ENCODE measurements at regions not wholly inside any gene's neighbourhood (a gene's known extent, or its start where the extent isn't known, plus 50 kb on each side); places are given as distances from the start of the nearest gene placed in this dataset.

GRCh38 chr15:70525551-70525950 lies 237.8 kb downstream of the UACA start:
- no peak overlapping the region for H3K27ac ChIP-seq
- TF ChIP-seq CTCF (IDR thresholded peaks at IDR 0.05), result no peak
- no peak overlapping the region for H3K4me3 ChIP-seq
- DNase-seq (ENCODE audit: low spot score), result peak; percentile 21

GRCh38 chr15:70524470-70524869 lies 238.9 kb downstream of the UACA start:
- no peak for TF ChIP-seq CTCF (IDR thresholded peaks at IDR 0.05)
- no peak for DNase-seq (ENCODE audit: low spot score)
- no peak overlapping the region for H3K4me3 ChIP-seq
- H3K27ac ChIP-seq, result no peak overlapping the region

GRCh38 chr15:70523616-70524015 lies 239.7 kb downstream of the UACA start:
- DNase-seq (ENCODE audit: low spot score), result peak; percentile 29
- Histone ChIP-seq H3K4me3 (no peak overlapping the region), H3K27ac (no peak overlapping the region)
- TF ChIP-seq CTCF (IDR thresholded peaks at IDR 0.05), result no peak

- no peak for TF ChIP-seq CTCF (IDR thresholded peaks at IDR 0.05)
- DNase-seq (ENCODE audit: low spot score), result peak; percentile 8
- Histone ChIP-seq H3K27ac (no peak overlapping the region), H3K4me3 (no peak overlapping the region)
Observed at GRCh38 chr15:70523192-70523591, 240.2 kb downstream of the UACA start.

- peak; percentile 24 for DNase-seq (ENCODE audit: low spot score)
- no peak overlapping the region for H3K27ac ChIP-seq
- no peak overlapping the region for H3K4me3 ChIP-seq
- no peak for TF ChIP-seq CTCF (IDR thresholded peaks at IDR 0.05)
Observed at GRCh38 chr15:70522323-70522966, 240.9 kb downstream of the UACA start.

- peak; percentile 45 for DNase-seq (ENCODE audit: low spot score)
- no peak overlapping the region for H3K4me3 ChIP-seq
- TF ChIP-seq CTCF (IDR thresholded peaks at IDR 0.05), result no peak
- H3K27ac ChIP-seq, result no peak overlapping the region
Observed at GRCh38 chr15:70521576-70522322, 241.6 kb downstream of the UACA start.

- DNase-seq (ENCODE audit: low spot score), result no peak
- Histone ChIP-seq H3K27ac (no peak overlapping the region), H3K4me3 (no peak overlapping the region)
- no peak for TF ChIP-seq CTCF (IDR thresholded peaks at IDR 0.05)
Observed at GRCh38 chr15:70519616-70520015, 243.7 kb downstream of the UACA start.

Measured in coronary artery (tissue), 2 donors.